ENCODE measurements at regions not wholly inside any gene's neighbourhood (a gene's known extent, or its start where the extent isn't known, plus 50 kb on each side); places are given as distances from the start of the nearest gene placed in this dataset.

DNA sequence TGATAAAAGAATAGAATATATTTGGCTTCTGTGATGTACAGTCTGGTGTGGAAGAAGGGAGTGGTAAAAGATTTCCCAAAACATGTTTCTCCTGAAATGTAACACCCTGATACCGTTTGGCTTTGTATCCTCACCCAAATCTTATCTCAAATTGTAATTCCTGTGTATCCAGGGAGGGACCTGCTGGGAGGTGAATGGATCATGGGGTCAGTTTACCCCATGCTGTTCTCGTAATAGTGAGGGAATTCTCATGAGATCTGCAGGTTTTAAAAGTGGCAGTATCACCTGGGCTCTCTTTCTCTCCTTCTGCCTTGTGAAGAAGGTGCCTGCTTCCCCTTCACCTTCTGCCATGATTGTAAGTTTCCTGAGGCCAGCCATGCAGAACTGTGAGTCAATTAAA is 1070.8 kb downstream of the IGSF11 start:
- H3K9me3 ChIP-seq = no peaks in the 10 kb centered on the region
- no peak overlapping the region for H3K27ac ChIP-seq
- 0% methylated on average over 1 of the region's 2 CpGs for WGBS (ENCODE audit: insufficient coverage, low coverage, low lambda C conversion rate, missing lambda C conversion rate)
- no peak for DNase-seq
- no peak overlapping the region for H3K4me3 ChIP-seq
- intact Hi-C loops (cut with DNase I) = no loop called here
- no peaks in the 10 kb centered on the region for H3K4me1 ChIP-seq
- ATAC-seq = no peak
- H3K27me3 ChIP-seq = no peaks in the 10 kb centered on the region
- no peaks in the 10 kb centered on the region for H3K36me3 ChIP-seq
- TF ChIP-seq, protein P1, sequence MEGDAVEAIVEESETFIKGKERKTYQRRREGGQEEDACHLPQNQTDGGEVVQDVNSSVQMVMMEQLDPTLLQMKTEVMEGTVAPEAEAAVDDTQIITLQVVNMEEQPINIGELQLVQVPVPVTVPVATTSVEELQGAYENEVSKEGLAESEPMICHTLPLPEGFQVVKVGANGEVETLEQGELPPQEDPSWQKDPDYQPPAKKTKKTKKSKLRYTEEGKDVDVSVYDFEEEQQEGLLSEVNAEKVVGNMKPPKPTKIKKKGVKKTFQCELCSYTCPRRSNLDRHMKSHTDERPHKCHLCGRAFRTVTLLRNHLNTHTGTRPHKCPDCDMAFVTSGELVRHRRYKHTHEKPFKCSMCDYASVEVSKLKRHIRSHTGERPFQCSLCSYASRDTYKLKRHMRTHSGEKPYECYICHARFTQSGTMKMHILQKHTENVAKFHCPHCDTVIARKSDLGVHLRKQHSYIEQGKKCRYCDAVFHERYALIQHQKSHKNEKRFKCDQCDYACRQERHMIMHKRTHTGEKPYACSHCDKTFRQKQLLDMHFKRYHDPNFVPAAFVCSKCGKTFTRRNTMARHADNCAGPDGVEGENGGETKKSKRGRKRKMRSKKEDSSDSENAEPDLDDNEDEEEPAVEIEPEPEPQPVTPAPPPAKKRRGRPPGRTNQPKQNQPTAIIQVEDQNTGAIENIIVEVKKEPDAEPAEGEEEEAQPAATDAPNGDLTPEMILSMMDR (IDR thresholded peaks at IDR 0.05) = no peak
- no peak for TF ChIP-seq POLR2A (IDR thresholded peaks at IDR 0.05)

DNA sequence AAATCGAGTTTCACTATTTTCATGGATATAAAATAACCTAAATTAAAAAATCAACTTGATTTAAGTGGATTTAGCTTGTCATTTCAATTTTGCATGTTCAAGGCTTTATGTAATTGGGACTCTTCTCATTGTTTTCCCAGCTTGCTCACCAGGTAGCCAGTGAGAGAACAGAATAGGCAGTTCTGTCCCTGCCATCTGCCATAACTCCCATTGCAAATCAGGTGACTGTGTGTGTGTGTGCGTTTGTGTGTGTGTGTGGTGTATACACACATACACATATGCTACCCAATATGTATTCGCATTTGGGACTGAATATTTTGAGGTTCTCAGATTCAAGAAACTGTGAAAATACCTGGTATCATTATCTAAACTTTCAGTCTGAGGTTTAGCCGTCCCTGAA is 1069.8 kb downstream of the IGSF11 start:
- ATAC-seq = no peak
- Histone ChIP-seq H3K36me3 (no peaks in the 10 kb centered on the region), H3K27ac (no peak overlapping the region), H3K9me3 (no peaks in the 10 kb centered on the region), H3K4me3 (no peak overlapping the region), H3K4me1 (no peaks in the 10 kb centered on the region), H3K27me3 (no peaks in the 10 kb centered on the region)
- TF ChIP-seq, protein P1 (IDR thresholded peaks at IDR 0.05) = no peak
- no peak for TF ChIP-seq POLR2A (IDR thresholded peaks at IDR 0.05)
- intact Hi-C loops (cut with DNase I) = no loop called here
- no peak for DNase-seq
- WGBS (ENCODE audit: insufficient coverage, low coverage, low lambda C conversion rate, missing lambda C conversion rate) = 45% methylated on average over 4 of the region's 4 CpGs

DNA sequence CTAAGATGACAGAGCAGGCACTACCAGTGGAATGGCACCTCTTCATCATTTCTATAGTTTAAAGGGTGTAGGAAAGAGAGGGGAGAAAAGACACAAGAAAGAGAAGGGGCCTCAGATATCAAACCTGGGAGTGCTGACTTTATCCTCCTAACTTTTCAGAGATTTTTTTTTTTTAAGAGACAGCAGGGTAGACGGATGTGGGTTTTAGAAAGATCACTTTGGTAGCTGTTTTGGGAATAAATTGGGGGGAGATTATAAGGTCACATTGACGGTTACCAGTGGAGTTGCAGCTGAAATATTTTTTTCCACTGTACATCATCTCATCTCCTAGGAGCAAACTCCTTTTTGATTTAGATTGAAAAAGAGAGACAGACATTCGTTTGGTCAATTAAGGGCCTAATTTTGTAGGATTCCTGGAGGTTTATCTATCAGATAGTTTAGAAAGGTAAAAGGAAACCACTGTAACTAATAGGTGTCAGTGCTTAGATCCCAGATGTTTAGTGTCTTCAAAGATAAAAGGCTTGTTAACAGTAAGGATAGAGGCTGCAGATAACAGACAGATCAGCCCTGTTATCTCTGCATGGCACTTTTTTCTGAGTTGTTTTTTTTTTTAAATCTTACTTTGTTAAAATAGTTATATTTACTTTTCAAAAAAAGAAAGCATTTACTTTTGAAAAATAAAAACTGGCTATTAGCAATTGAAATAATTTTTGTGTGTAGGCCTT is 1057.0 kb downstream of the IGSF11 start:
- no peaks in the 10 kb centered on the region for H3K9me3 ChIP-seq
- TF ChIP-seq, protein P1 (IDR thresholded peaks at IDR 0.05) = no peak
- no peak for TF ChIP-seq POLR2A (IDR thresholded peaks at IDR 0.05)
- H3K36me3 ChIP-seq = no peaks in the 10 kb centered on the region
- no peak overlapping the region for H3K4me3 ChIP-seq
- H3K27me3 ChIP-seq = no peaks in the 10 kb centered on the region
- H3K4me1 ChIP-seq = no peaks in the 10 kb centered on the region
- intact Hi-C loops (cut with DNase I) = no loop called here
- ATAC-seq (no peak), DNase-seq (no peak)
- 43% methylated on average over 3 of the region's 3 CpGs for WGBS (ENCODE audit: insufficient coverage, low coverage, low lambda C conversion rate, missing lambda C conversion rate)
- H3K27ac ChIP-seq = no peak overlapping the region

DNA sequence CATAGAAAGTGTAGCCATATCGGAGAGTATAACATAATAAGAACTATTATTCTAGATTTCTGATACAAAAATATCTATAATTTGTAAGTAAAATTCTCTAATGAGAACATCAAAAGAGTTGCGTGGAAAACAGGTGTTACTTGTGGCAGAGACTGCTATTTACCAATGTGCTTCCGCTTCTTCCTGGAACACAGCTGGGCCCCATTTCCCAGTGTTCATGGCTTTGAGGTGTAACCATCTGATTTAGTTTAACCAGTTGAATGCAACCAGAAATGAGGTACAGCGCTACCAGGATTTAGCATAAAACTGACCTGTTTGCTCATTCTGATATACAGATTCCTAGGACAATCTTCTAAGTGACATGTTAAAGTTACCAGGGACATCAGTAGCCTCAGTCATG is 1055.2 kb downstream of the IGSF11 start:
- Histone ChIP-seq H3K27me3 (no peaks in the 10 kb centered on the region), H3K9me3 (no peaks in the 10 kb centered on the region), H3K27ac (no peak overlapping the region), H3K4me1 (no peaks in the 10 kb centered on the region), H3K36me3 (no peaks in the 10 kb centered on the region), H3K4me3 (no peak overlapping the region)
- intact Hi-C loops (cut with DNase I) = no loop called here
- ATAC-seq (no peak), DNase-seq (no peak)
- no peak for TF ChIP-seq POLR2A (IDR thresholded peaks at IDR 0.05)
- TF ChIP-seq, protein P1 (IDR thresholded peaks at IDR 0.05) = no peak
- 68% methylated on average over 4 of the region's 4 CpGs for WGBS (ENCODE audit: insufficient coverage, low coverage, low lambda C conversion rate, missing lambda C conversion rate)

All from right lobe of liver (tissue), 6 donors.